ENCODE measurements at regions not wholly inside any gene's neighbourhood (a gene's known extent, or its start where the extent isn't known, plus 50 kb on each side); places are given as distances from the start of the nearest gene placed in this dataset.

GRCh38 chr6:115796061-115796460 is 264.6 kb downstream of the FRK start:
- Histone ChIP-seq H3K4me1 (peaks cover 0 to 4% (median 0%) of the 10 kb centered on the region in 4 donors), H3K4me3 (no peak overlapping the region), H3K27me3 (no peaks in the 10 kb centered on the region), H3K27ac (no peak overlapping the region), H3K36me3 (no peaks in the 10 kb centered on the region), H3K9me3 (no peaks in the 10 kb centered on the region)
- WGBS, 2 donors = 70 to 83% methylated on average over 2 of the region's 2 CpGs
- DNase-seq = no peak
- TF ChIP-seq POLR2A (IDR thresholded peaks at IDR 0.05) = no peak
- no peak for TF ChIP-seq POLR2AphosphoS5 (IDR thresholded peaks at IDR 0.05)
- no peak for TF ChIP-seq CTCF (IDR thresholded peaks at IDR 0.05)
- no peak for TF ChIP-seq EP300 (IDR thresholded peaks at IDR 0.05)
- intact Hi-C loops (cut with DNase I) = no loop called here

- no peak for DNase-seq
- H3K36me3 ChIP-seq = no peaks in the 10 kb centered on the region
- no peak overlapping the region for H3K4me3 ChIP-seq
- no peaks in the 10 kb centered on the region for H3K27me3 ChIP-seq
- WGBS, 2 donors = 59 to 67% methylated on average over 3 of the region's 3 CpGs
- H3K4me1 ChIP-seq = no peaks in the 10 kb centered on the region
- H3K9me3 ChIP-seq = no peaks in the 10 kb centered on the region
- no peak overlapping the region for H3K27ac ChIP-seq
- TF ChIP-seq POLR2AphosphoS5 (IDR thresholded peaks at IDR 0.05) (no peak), POLR2A (IDR thresholded peaks at IDR 0.05) (no peak), CTCF (IDR thresholded peaks at IDR 0.05) (no peak), EP300 (IDR thresholded peaks at IDR 0.05) (no peak)
- intact Hi-C loops (cut with DNase I) = no loop called here
These were observed 277.2 kb downstream of the FRK start for GRCh38 chr6:115783402-115784061.

- Histone ChIP-seq H3K36me3 (no peaks in the 10 kb centered on the region), H3K27me3 (no peaks in the 10 kb centered on the region), H3K4me1 (no peaks in the 10 kb centered on the region), H3K4me3 (no peak overlapping the region), H3K27ac (no peak overlapping the region), H3K9me3 (no peaks in the 10 kb centered on the region)
- intact Hi-C loops (cut with DNase I) = no loop called here
- WGBS, 2 donors = 74 to 80% methylated on average over 3 of the region's 3 CpGs
- no peak for DNase-seq
- TF ChIP-seq POLR2AphosphoS5 (IDR thresholded peaks at IDR 0.05) = no peak
- no peak for TF ChIP-seq EP300 (IDR thresholded peaks at IDR 0.05)
- TF ChIP-seq CTCF (IDR thresholded peaks at IDR 0.05) = no peak
- no peak for TF ChIP-seq POLR2A (IDR thresholded peaks at IDR 0.05)
These were observed 278.1 kb downstream of the FRK start for GRCh38 chr6:115782612-115783011.

- no peak overlapping the region for H3K27ac ChIP-seq
- intact Hi-C loops (cut with DNase I) = no loop called here
- H3K36me3 ChIP-seq = no peaks in the 10 kb centered on the region
- H3K9me3 ChIP-seq = no peaks in the 10 kb centered on the region
- H3K27me3 ChIP-seq = no peaks in the 10 kb centered on the region
- WGBS, 2 donors = 46 to 50% methylated on average over 3 of the region's 3 CpGs
- TF ChIP-seq CTCF (IDR thresholded peaks at IDR 0.05) (no peak), POLR2A (IDR thresholded peaks at IDR 0.05) (no peak), EP300 (IDR thresholded peaks at IDR 0.05) (no peak), POLR2AphosphoS5 (IDR thresholded peaks at IDR 0.05) (no peak)
- H3K4me1 ChIP-seq = no peaks in the 10 kb centered on the region
- H3K4me3 ChIP-seq = no peak overlapping the region
- DNase-seq = no peak
These were observed 286.9 kb downstream of the FRK start for GRCh38 chr6:115773741-115774140.

GRCh38 chr6:115770851-115771250 is 289.8 kb downstream of the FRK start:
- intact Hi-C loops (cut with DNase I) = no loop called here
- WGBS, 2 donors = 80 to 88% methylated on average over 7 of the region's 7 CpGs

More at GRCh38 chr6:115770851-115771250, 289.8 kb downstream of the FRK start:
- no peak for TF ChIP-seq POLR2A (IDR thresholded peaks at IDR 0.05)
- no peak for TF ChIP-seq EP300 (IDR thresholded peaks at IDR 0.05)
- TF ChIP-seq CTCF (IDR thresholded peaks at IDR 0.05) = no peak
- TF ChIP-seq POLR2AphosphoS5 (IDR thresholded peaks at IDR 0.05) = no peak
- no peak for DNase-seq
- no peak overlapping the region for H3K4me3 ChIP-seq
- H3K27ac ChIP-seq = no peak overlapping the region
- H3K27me3 ChIP-seq = no peaks in the 10 kb centered on the region
- H3K4me1 ChIP-seq = peaks cover 0 to 8% (median 3%) of the 10 kb centered on the region in 4 donors
- H3K9me3 ChIP-seq = no peaks in the 10 kb centered on the region
- no peaks in the 10 kb centered on the region for H3K36me3 ChIP-seq
